PC-3 (cell line): ENCODE measurements at regions not wholly inside any gene's neighbourhood (a gene's known extent, or its start where the extent isn't known, plus 50 kb on each side); places are given as distances from the start of the nearest gene placed in this dataset.

Source experiments
- CTCF ChIP-seq: fragments of 300-600 bp; sonication (generic); conservative IDR thresholded peaks from 2 replicates; pipeline ENCODE4 v1.5.1; 2017; ENCODE audit warnings: antibody characterized with exemption, low read depth, mild to moderate bottlenecking, low read length
- EZH2 ChIP-seq: fragments of 300-600 bp; sonication (generic); IDR thresholded peaks from one replicate; pipeline ENCODE4 v1.6.1; 2017; ENCODE audit warnings: antibody characterized with exemption, mild to moderate bottlenecking, low read length; ENCODE audit not compliant: unreplicated experiment
- EZH2phosphoT487 ChIP-seq: fragments of 300-600 bp; sonication (generic); IDR thresholded peaks from 2 replicates; pipeline ENCODE4 v1.6.1; 2018; ENCODE audit warnings: mild to moderate bottlenecking, antibody characterized with exemption, low read length, borderline replicate concordance

- TF ChIP-seq EZH2 (no peak), CTCF (no peak), EZH2phosphoT487 (no peak)
Measured at GRCh38 chr3:115537669-115538068, 85.6 kb upstream of the GAP43 start.
